WTC11 (cell line): ENCODE measurements at regions not wholly inside any gene's neighbourhood (a gene's known extent, or its start where the extent isn't known, plus 50 kb on each side); places are given as distances from the start of the nearest gene placed in this dataset.
A peak's percentile ranks its signal among the peaks of the same experiment; 100 is the strongest.

Experiments
- ATAC-seq: fragments of 200-7000 bp; cut with Tn5 transposase; 2 replicates; pipeline ENCODE4 v1.10.0; 2021; ENCODE audit warnings: mild to moderate bottlenecking, moderate library complexity
- CTCF ChIA-PET: fragments of 300-600 bp; sonication (Branson Sonifier 250); formaldehyde crosslinking; loops from one replicate; lab custom pipeline; 2021; ENCODE audit warnings: antibody characterized with exemption; lab: Charles Lee
- POLR2A ChIA-PET: fragments of 350-600 bp; sonication (Branson Sonifier 250); formaldehyde crosslinking; loops from one replicate; lab custom pipeline; 2021; ENCODE audit warnings: antibody characterized with exemption; lab: Charles Lee
- DNase-seq: peaks from one replicate; pipeline ENCODE4 v3.0.0; 2021; ENCODE audit warnings: low spot score
- H3K27ac Mint-ChIP-seq: 2 replicates; pipeline ENCODE4 v1.8.0; 2021; ENCODE audit warnings: mixed read lengths
- H3K27me3 Mint-ChIP-seq: 2 replicates; pipeline ENCODE4 v1.8.0; 2021; ENCODE audit warnings: low read depth, mild to moderate bottlenecking, moderate library complexity, mixed read lengths
- H3K36me3 Mint-ChIP-seq: 2 replicates; pipeline ENCODE4 v1.8.0; 2021; ENCODE audit warnings: mixed read lengths
- H3K4me1 Mint-ChIP-seq: 2 replicates; pipeline ENCODE4 v1.8.0; 2022; ENCODE audit warnings: mixed read lengths
- H3K4me3 Mint-ChIP-seq: 2 replicates; pipeline ENCODE4 v1.8.0; 2021; ENCODE audit warnings: mild to moderate bottlenecking, moderate library complexity, mixed read lengths
- H3K9me3 Mint-ChIP-seq: 2 replicates; pipeline ENCODE4 v1.8.0; 2021; ENCODE audit warnings: mixed read lengths
- MYBL2 ChIP-seq: sonication (generic); formaldehyde crosslinking; IDR thresholded peaks from 2 replicates; pipeline ENCODE4 v1.8.1; 2023; ENCODE audit warnings: mild to moderate bottlenecking, moderate library complexity, missing genetic modification reagents
- SOX15 ChIP-seq: fragments of 250-450 bp; sonication (Bioruptor Pico); IDR thresholded peaks from 2 replicates; pipeline ENCODE4 v1.9.0; 2021; ENCODE audit warnings: mild to moderate bottlenecking
- TEAD4 ChIP-seq: sonication (generic); formaldehyde crosslinking; IDR thresholded peaks from 2 replicates; pipeline ENCODE4 v1.8.0; 2022; ENCODE audit warnings: mild to moderate bottlenecking, missing genetic modification reagents
- TF ChIP-seq, protein P1 (sequence below): sonication (generic); formaldehyde crosslinking; conservative IDR thresholded peaks from 2 replicates; pipeline ENCODE4 v1.8.1; 2023; ENCODE audit warnings: mild to moderate bottlenecking, low read depth, missing genetic modification reagents, moderate library complexity
- TF ChIP-seq, protein P2 (sequence below): sonication (generic); formaldehyde crosslinking; IDR thresholded peaks from 2 replicates; pipeline ENCODE4 v1.8.1; 2022; ENCODE audit warnings: low read depth, missing genetic modification reagents, borderline replicate concordance
- TF ChIP-seq, protein P3 (sequence below): sonication (generic); formaldehyde crosslinking; IDR thresholded peaks from 2 replicates; pipeline ENCODE4 v1.8.1; 2022; ENCODE audit warnings: low read depth, mild to moderate bottlenecking, moderate library complexity, missing genetic modification reagents, borderline replicate concordance
- TF ChIP-seq, protein P4 (sequence below): sonication (generic); formaldehyde crosslinking; IDR thresholded peaks from 2 replicates; pipeline ENCODE4 v1.8.1; 2023; ENCODE audit warnings: mild to moderate bottlenecking, moderate library complexity, missing genetic modification reagents
- TF ChIP-seq, protein P5 (sequence below): fragments of 250-450 bp; sonication (Bioruptor Pico); IDR thresholded peaks from 2 replicates; pipeline ENCODE4 v1.9.0; 2021; ENCODE audit warnings: mild to moderate bottlenecking
- TF ChIP-seq, protein P6 (sequence below): fragments of 250-450 bp; sonication (Bioruptor Pico); IDR thresholded peaks from 2 replicates; pipeline ENCODE4 v1.9.0; 2021; ENCODE audit warnings: mild to moderate bottlenecking, borderline replicate concordance

DNA sequence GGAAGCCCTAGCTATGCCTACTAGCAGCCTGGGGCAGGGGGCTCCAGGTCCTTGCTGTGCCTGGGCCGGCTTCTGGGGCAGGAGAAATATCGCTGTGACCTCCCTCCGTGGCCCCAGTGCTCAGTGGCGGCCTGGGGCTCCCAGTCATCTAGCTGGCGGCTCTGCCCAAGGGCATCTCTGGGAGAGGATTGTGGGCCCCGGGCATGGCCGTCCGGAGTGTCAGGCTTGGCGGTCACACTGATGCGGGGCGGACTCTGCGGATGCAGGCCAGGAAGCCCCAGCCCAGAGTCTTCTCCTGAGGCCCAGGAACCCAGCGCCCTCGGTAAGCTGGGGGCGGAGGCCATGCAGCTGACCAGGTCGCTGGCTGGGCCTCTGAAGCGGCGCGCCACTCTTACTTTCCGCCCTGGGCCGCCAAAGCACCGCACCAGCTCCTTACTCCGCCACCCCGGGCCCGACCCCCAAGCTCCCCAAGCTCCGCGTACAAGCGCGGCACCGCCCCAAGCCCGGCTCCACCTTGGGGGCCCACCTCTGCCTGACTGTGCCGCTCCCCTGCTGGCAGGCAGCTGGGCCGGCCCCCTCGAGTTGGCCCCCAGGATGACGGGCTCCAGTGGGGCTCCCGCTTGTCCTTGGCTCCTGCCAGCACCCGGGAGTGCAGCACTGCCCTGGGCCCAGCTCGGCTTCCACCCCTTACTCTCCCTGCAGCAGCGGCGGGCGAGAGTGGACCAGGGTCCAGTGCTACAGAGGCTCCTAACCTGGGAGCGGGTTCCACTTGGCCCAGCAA is 720.0 kb downstream of the PCDH18 start (continued):
- TF ChIP-seq, protein P1, sequence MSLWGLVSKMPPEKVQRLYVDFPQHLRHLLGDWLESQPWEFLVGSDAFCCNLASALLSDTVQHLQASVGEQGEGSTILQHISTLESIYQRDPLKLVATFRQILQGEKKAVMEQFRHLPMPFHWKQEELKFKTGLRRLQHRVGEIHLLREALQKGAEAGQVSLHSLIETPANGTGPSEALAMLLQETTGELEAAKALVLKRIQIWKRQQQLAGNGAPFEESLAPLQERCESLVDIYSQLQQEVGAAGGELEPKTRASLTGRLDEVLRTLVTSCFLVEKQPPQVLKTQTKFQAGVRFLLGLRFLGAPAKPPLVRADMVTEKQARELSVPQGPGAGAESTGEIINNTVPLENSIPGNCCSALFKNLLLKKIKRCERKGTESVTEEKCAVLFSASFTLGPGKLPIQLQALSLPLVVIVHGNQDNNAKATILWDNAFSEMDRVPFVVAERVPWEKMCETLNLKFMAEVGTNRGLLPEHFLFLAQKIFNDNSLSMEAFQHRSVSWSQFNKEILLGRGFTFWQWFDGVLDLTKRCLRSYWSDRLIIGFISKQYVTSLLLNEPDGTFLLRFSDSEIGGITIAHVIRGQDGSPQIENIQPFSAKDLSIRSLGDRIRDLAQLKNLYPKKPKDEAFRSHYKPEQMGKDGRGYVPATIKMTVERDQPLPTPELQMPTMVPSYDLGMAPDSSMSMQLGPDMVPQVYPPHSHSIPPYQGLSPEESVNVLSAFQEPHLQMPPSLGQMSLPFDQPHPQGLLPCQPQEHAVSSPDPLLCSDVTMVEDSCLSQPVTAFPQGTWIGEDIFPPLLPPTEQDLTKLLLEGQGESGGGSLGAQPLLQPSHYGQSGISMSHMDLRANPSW (CRISPR knock-in tag): no peak

DNA sequence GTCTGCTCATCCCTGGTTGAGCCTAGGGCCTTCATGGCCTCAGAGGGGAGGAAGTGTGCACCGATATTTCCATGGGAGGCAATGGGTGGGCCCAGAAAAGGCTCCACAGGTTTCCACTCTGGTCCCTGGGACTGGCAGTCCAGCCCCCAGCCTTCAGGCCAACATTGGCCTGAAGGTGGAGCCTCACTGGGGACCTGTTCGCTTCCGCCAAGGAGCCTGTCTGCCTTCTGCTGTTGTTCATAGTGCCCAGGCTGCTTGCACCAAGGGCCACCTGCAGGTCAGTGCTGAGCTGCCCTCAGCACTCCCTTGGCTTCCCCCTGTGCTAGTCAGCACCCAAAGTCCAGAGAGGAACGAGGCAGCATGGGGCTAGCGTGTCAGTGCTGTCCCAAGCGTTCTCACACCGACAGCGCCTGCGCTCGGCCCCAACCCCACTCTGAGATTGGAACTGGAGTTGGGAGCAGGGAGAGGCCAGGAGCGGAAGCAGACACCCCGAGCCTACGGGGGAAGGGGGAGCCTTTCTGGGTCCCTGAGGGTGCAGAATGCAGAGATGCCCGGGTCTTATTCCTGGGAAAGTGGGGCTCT is 720.7 kb downstream of the PCDH18 start:
- peak; percentile 57 for ATAC-seq
- H3K27ac Mint-ChIP-seq: no peak overlapping the region
- H3K4me3 Mint-ChIP-seq: no peak overlapping the region
- H3K9me3 Mint-ChIP-seq: peaks cover 20% of the 10 kb centered on the region
- H3K36me3 Mint-ChIP-seq: peaks cover 10% of the 10 kb centered on the region
- H3K4me1 Mint-ChIP-seq: peaks cover 13% of the 10 kb centered on the region
- POLR2A ChIA-PET: no interaction called here
- no peaks in the 10 kb centered on the region for H3K27me3 Mint-ChIP-seq
- TF ChIP-seq, protein P2, sequence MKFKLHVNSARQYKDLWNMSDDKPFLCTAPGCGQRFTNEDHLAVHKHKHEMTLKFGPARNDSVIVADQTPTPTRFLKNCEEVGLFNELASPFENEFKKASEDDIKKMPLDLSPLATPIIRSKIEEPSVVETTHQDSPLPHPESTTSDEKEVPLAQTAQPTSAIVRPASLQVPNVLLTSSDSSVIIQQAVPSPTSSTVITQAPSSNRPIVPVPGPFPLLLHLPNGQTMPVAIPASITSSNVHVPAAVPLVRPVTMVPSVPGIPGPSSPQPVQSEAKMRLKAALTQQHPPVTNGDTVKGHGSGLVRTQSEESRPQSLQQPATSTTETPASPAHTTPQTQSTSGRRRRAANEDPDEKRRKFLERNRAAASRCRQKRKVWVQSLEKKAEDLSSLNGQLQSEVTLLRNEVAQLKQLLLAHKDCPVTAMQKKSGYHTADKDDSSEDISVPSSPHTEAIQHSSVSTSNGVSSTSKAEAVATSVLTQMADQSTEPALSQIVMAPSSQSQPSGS (CRISPR knock-in tag): no peak
- no peak for TF ChIP-seq TEAD4
- TF ChIP-seq, protein P3, sequence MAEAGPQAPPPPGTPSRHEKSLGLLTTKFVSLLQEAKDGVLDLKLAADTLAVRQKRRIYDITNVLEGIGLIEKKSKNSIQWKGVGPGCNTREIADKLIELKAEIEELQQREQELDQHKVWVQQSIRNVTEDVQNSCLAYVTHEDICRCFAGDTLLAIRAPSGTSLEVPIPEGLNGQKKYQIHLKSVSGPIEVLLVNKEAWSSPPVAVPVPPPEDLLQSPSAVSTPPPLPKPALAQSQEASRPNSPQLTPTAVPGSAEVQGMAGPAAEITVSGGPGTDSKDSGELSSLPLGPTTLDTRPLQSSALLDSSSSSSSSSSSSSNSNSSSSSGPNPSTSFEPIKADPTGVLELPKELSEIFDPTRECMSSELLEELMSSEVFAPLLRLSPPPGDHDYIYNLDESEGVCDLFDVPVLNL (CRISPR knock-in tag): no peak
- TF ChIP-seq, protein P4, sequence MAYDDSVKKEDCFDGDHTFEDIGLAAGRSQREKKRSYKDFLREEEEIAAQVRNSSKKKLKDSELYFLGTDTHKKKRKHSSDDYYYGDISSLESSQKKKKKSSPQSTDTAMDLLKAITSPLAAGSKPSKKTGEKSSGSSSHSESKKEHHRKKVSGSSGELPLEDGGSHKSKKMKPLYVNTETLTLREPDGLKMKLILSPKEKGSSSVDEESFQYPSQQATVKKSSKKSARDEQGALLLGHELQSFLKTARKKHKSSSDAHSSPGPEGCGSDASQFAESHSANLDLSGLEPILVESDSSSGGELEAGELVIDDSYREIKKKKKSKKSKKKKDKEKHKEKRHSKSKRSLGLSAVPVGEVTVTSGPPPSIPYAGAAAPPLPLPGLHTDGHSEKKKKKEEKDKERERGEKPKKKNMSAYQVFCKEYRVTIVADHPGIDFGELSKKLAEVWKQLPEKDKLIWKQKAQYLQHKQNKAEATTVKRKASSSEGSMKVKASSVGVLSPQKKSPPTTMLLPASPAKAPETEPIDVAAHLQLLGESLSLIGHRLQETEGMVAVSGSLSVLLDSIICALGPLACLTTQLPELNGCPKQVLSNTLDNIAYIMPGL (CRISPR knock-in tag): no peak
- TF ChIP-seq, protein P1 (CRISPR knock-in tag): no peak
- TF ChIP-seq, all 79 proteins: peak for 0
- CTCF ChIA-PET: no interaction called here
- DNase-seq: no peak

DNA sequence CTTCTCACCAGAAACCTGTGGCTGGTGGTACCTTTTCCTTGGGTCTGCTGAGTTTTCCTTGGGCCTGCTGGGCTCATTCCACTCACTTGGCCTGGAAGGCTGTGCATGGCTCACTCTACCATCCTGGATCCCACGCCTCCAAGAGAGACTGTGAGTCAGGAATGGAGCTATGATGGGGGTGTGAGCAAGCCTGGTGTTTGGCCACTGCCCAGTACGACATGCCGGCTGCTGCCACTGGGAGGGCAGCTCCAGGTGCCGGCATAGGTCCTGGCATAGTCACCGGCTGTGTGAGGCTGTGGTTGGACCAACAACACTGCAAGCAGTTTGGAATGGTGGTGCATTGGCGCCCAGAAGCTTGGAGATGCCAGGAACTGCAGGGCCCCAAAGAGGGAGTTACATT is 721.7 kb downstream of the PCDH18 start:
- TF ChIP-seq, protein P5, sequence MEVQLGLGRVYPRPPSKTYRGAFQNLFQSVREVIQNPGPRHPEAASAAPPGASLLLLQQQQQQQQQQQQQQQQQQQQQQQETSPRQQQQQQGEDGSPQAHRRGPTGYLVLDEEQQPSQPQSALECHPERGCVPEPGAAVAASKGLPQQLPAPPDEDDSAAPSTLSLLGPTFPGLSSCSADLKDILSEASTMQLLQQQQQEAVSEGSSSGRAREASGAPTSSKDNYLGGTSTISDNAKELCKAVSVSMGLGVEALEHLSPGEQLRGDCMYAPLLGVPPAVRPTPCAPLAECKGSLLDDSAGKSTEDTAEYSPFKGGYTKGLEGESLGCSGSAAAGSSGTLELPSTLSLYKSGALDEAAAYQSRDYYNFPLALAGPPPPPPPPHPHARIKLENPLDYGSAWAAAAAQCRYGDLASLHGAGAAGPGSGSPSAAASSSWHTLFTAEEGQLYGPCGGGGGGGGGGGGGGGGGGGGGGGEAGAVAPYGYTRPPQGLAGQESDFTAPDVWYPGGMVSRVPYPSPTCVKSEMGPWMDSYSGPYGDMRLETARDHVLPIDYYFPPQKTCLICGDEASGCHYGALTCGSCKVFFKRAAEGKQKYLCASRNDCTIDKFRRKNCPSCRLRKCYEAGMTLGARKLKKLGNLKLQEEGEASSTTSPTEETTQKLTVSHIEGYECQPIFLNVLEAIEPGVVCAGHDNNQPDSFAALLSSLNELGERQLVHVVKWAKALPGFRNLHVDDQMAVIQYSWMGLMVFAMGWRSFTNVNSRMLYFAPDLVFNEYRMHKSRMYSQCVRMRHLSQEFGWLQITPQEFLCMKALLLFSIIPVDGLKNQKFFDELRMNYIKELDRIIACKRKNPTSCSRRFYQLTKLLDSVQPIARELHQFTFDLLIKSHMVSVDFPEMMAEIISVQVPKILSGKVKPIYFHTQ (CRISPR knock-in tag): no peak
- TF ChIP-seq, protein P6, sequence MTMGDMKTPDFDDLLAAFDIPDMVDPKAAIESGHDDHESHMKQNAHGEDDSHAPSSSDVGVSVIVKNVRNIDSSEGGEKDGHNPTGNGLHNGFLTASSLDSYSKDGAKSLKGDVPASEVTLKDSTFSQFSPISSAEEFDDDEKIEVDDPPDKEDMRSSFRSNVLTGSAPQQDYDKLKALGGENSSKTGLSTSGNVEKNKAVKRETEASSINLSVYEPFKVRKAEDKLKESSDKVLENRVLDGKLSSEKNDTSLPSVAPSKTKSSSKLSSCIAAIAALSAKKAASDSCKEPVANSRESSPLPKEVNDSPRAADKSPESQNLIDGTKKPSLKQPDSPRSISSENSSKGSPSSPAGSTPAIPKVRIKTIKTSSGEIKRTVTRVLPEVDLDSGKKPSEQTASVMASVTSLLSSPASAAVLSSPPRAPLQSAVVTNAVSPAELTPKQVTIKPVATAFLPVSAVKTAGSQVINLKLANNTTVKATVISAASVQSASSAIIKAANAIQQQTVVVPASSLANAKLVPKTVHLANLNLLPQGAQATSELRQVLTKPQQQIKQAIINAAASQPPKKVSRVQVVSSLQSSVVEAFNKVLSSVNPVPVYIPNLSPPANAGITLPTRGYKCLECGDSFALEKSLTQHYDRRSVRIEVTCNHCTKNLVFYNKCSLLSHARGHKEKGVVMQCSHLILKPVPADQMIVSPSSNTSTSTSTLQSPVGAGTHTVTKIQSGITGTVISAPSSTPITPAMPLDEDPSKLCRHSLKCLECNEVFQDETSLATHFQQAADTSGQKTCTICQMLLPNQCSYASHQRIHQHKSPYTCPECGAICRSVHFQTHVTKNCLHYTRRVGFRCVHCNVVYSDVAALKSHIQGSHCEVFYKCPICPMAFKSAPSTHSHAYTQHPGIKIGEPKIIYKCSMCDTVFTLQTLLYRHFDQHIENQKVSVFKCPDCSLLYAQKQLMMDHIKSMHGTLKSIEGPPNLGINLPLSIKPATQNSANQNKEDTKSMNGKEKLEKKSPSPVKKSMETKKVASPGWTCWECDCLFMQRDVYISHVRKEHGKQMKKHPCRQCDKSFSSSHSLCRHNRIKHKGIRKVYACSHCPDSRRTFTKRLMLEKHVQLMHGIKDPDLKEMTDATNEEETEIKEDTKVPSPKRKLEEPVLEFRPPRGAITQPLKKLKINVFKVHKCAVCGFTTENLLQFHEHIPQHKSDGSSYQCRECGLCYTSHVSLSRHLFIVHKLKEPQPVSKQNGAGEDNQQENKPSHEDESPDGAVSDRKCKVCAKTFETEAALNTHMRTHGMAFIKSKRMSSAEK (CRISPR knock-in tag): no peak
- TF ChIP-seq SOX15 (CRISPR knock-in tag) (no peak), MYBL2 (CRISPR knock-in tag) (no peak)
- POLR2A ChIA-PET: no interaction called here
- no peak for ATAC-seq

More for the DNA sequence above, 721.7 kb downstream of the PCDH18 start:
- CTCF ChIA-PET: interaction anchor here (0.5 kb wide), 1 partner anchor 687 kb away, joined by 3 read pairs; no protein-coding TSS in a partner anchor
- no peak for DNase-seq
- H3K4me1 Mint-ChIP-seq: peaks cover 14% of the 10 kb centered on the region
- H3K27me3 Mint-ChIP-seq: peaks cover 5% of the 10 kb centered on the region
- no peak overlapping the region for H3K27ac Mint-ChIP-seq
- H3K4me3 Mint-ChIP-seq: no peak overlapping the region
- peaks cover 30% of the 10 kb centered on the region for H3K9me3 Mint-ChIP-seq
- H3K36me3 Mint-ChIP-seq: peaks cover 20% of the 10 kb centered on the region
